Caco-2 (cell line): ENCODE measurements at regions not wholly inside any gene's neighbourhood (a gene's known extent, or its start where the extent isn't known, plus 50 kb on each side); places are given as distances from the start of the nearest gene placed in this dataset.

ENCODE experiments used
- BruUV-seq: library from RNA; stranded (reverse); fragments of 400-500 nt; replicated peaks from 2 replicates; lab custom pipeline; 2021; lab: Mats Ljungman, UMichigan
- CTCF ChIA-PET: fragments of 300-600 bp; sonication (Branson Sonifier 250); formaldehyde crosslinking; loops from one replicate; lab custom pipeline; 2022; ENCODE audit warnings: antibody characterized with exemption; lab: Charles Lee
- POLR2A ChIA-PET: fragments of 300-600 bp; sonication (Branson Sonifier 250); formaldehyde crosslinking; loops from one replicate; lab custom pipeline; 2022; ENCODE audit warnings: antibody characterized with exemption; lab: Charles Lee
- DNase-seq, 2 experiments: peaks; one replicate each; pipeline versions ENCODE4 v3.0.0 to v3.0.0-alpha.2; 2020 to 2022
- H3K27me3 ChIP-seq: replicated peaks from 2 replicates; pipeline ENCODE4 v1.6.0; 2011; ENCODE audit warnings: low read length; ENCODE audit not compliant: control insufficient read depth, insufficient read depth
- H3K36me3 ChIP-seq: 2 replicates; pipeline ENCODE4 v1.5.1; 2011; ENCODE audit warnings: low read length; ENCODE audit not compliant: control insufficient read depth, insufficient read depth
- H3K4me1 ChIP-seq: fragments of 250-450 bp; sonication (Bioruptor Pico); 2 replicates; pipeline ENCODE4 v1.5.1; 2020; ENCODE audit warnings: mild to moderate bottlenecking
- H3K4me3 ChIP-seq: 2 replicates; pipeline ENCODE4 v1.5.1; 2011; ENCODE audit warnings: low read depth, mild to moderate bottlenecking, control low read depth, low read length
- H3K9me3 ChIP-seq: fragments of 250-450 bp; sonication (Bioruptor Pico); 2 replicates; pipeline ENCODE4 v1.5.1; 2020; ENCODE audit warnings: mild to moderate bottlenecking, moderate library complexity
- H3K27ac Mint-ChIP-seq: one replicate; pipeline ENCODE4 v1.8.0; 2022; ENCODE audit warnings: mixed read lengths; ENCODE audit not compliant: unreplicated experiment
- H3K27me3 Mint-ChIP-seq: one replicate; pipeline ENCODE4 v1.8.0; 2022; ENCODE audit warnings: mixed read lengths; ENCODE audit not compliant: insufficient read depth, unreplicated experiment
- H3K36me3 Mint-ChIP-seq: one replicate; pipeline ENCODE4 v1.8.0; 2022; ENCODE audit warnings: mild to moderate bottlenecking, mixed read lengths; ENCODE audit not compliant: insufficient read depth, unreplicated experiment
- H3K4me1 Mint-ChIP-seq: one replicate; pipeline ENCODE4 v1.8.0; 2022; ENCODE audit warnings: low read depth, mixed read lengths; ENCODE audit not compliant: unreplicated experiment
- H3K4me3 Mint-ChIP-seq: one replicate; pipeline ENCODE4 v1.8.0; 2022; ENCODE audit warnings: mild to moderate bottlenecking, moderate library complexity, mixed read lengths; ENCODE audit not compliant: unreplicated experiment
- H3K9me3 Mint-ChIP-seq: one replicate; pipeline ENCODE4 v1.8.0; 2022; ENCODE audit warnings: mixed read lengths; ENCODE audit not compliant: unreplicated experiment
- intact Hi-C: fragments of 100-400 bp; cut with micrococcal nuclease; formaldehyde crosslinking; loops from one replicate; pipeline ENCODE4 v1.10.0; 2022; ENCODE audit not compliant: unreplicated experiment
- TF ChIP-seq, protein P1 (sequence below), 2 experiments: fragments of 200-600 bp in 1 of 2; IDR thresholded peaks; 1 replicate in 1 of 2; 2 replicates in 1 of 2; pipeline versions ENCODE4 v1.5.1 to v1.8.0; 2011 to 2022; ENCODE audit warnings: antibody characterized with exemption in 1 of 2, control low read depth in 1 of 2, inconsistent platforms in 1 of 2, low read depth in 1 of 2, low read length in 1 of 2, mild to moderate bottlenecking in 1 of 2, moderate library complexity in 1 of 2; ENCODE audit not compliant: insufficient read depth in 1 of 2, severe bottlenecking in 1 of 2, unreplicated experiment in 1 of 2

DNA sequence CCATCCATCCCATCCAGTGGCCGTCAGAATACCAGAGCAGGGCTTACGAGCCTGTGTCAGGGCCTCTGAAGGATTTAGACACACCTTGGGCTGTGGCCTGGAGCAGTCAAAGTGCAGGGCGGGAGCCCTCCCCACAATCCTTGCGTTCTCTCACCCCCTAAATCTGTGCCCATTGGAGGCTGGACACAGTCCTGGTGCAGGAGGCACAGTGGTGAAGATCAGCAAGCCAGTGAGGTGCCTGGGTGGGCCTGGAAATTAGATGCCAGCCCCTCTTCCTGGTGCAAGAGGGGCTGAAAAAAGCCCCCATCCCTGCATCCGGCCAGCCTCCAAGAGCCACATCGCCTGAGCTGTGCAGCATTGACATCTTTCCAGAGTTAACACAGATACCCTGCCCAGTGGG, 1045.8 kb downstream of the TBC1D22A start:
- TF ChIP-seq, protein P1, sequence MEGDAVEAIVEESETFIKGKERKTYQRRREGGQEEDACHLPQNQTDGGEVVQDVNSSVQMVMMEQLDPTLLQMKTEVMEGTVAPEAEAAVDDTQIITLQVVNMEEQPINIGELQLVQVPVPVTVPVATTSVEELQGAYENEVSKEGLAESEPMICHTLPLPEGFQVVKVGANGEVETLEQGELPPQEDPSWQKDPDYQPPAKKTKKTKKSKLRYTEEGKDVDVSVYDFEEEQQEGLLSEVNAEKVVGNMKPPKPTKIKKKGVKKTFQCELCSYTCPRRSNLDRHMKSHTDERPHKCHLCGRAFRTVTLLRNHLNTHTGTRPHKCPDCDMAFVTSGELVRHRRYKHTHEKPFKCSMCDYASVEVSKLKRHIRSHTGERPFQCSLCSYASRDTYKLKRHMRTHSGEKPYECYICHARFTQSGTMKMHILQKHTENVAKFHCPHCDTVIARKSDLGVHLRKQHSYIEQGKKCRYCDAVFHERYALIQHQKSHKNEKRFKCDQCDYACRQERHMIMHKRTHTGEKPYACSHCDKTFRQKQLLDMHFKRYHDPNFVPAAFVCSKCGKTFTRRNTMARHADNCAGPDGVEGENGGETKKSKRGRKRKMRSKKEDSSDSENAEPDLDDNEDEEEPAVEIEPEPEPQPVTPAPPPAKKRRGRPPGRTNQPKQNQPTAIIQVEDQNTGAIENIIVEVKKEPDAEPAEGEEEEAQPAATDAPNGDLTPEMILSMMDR (IDR thresholded peaks at IDR 0.05; ENCODE audit: insufficient read depth in 1 of 2, low read depth in 1 of 2, low read length in 1 of 2, severe bottlenecking in 1 of 2, unreplicated experiment in 1 of 2), result no peak
- no peak for DNase-seq
- Histone ChIP-seq H3K4me1 (no peaks in the 10 kb centered on the region), H3K27me3 (no peaks in the 10 kb centered on the region), H3K36me3 (no peaks in the 10 kb centered on the region), H3K4me3 (no peak overlapping the region), H3K9me3 (no peaks in the 10 kb centered on the region)
- ChIA-PET POLR2A (no interaction called here), CTCF (interaction anchor here (0.6 kb wide), 1 partner anchor 1100 kb away, joined by 4 read pairs; no protein-coding TSS in a partner anchor)
- intact Hi-C loops, result no loop called here
- Mint-ChIP-seq H3K9me3 (peaks cover 11% of the 10 kb centered on the region), H3K36me3 (no peaks in the 10 kb centered on the region), H3K27me3 (no peaks in the 10 kb centered on the region), H3K4me3 (no peak overlapping the region), H3K4me1 (no peaks in the 10 kb centered on the region), H3K27ac (no peak overlapping the region)
- BruUV-seq, result no TSS peak

GRCh38 chr22:47807506-47807905, 1045.1 kb downstream of the TBC1D22A start:
- H3K4me1 Mint-ChIP-seq, result no peaks in the 10 kb centered on the region
- ChIA-PET CTCF (interaction anchor here (0.6 kb wide), 1 partner anchor 1099 kb away, joined by 4 read pairs; no protein-coding TSS in a partner anchor), POLR2A (no interaction called here)
- no peak for DNase-seq
- H3K4me3 Mint-ChIP-seq, result no peak overlapping the region
- no peaks in the 10 kb centered on the region for H3K36me3 Mint-ChIP-seq
- intact Hi-C loops, result no loop called here
- no peaks in the 10 kb centered on the region for H3K27me3 ChIP-seq
- H3K4me3 ChIP-seq, result no peak overlapping the region
- H3K27ac Mint-ChIP-seq, result no peak overlapping the region
- no TSS peak for BruUV-seq
- H3K36me3 ChIP-seq, result no peaks in the 10 kb centered on the region
- H3K27me3 Mint-ChIP-seq, result no peaks in the 10 kb centered on the region
- no peaks in the 10 kb centered on the region for H3K4me1 ChIP-seq
- peaks cover 11% of the 10 kb centered on the region for H3K9me3 Mint-ChIP-seq
- TF ChIP-seq, protein P1 (IDR thresholded peaks at IDR 0.05; ENCODE audit: insufficient read depth in 1 of 2, low read depth in 1 of 2, low read length in 1 of 2, severe bottlenecking in 1 of 2, unreplicated experiment in 1 of 2), result no peak
- H3K9me3 ChIP-seq, result no peaks in the 10 kb centered on the region

- no peaks in the 10 kb centered on the region for H3K27me3 Mint-ChIP-seq
- Histone ChIP-seq H3K36me3 (no peaks in the 10 kb centered on the region), H3K4me1 (no peaks in the 10 kb centered on the region), H3K4me3 (no peak overlapping the region), H3K27me3 (no peaks in the 10 kb centered on the region), H3K9me3 (no peaks in the 10 kb centered on the region)
- H3K4me3 Mint-ChIP-seq, result no peak overlapping the region
- no peak for DNase-seq
- H3K4me1 Mint-ChIP-seq, result no peaks in the 10 kb centered on the region
- intact Hi-C loops, result no loop called here
- TF ChIP-seq, protein P1 (IDR thresholded peaks at IDR 0.05; ENCODE audit: insufficient read depth in 1 of 2, low read depth in 1 of 2, low read length in 1 of 2, severe bottlenecking in 1 of 2, unreplicated experiment in 1 of 2), result no peak
- CTCF ChIA-PET, result no interaction called here
- no TSS peak for BruUV-seq
- H3K36me3 Mint-ChIP-seq, result no peaks in the 10 kb centered on the region
- POLR2A ChIA-PET, result no interaction called here
- no peak overlapping the region for H3K27ac Mint-ChIP-seq
- H3K9me3 Mint-ChIP-seq, result peaks cover 11% of the 10 kb centered on the region
Observed at GRCh38 chr22:47806894-47807293, 1044.4 kb downstream of the TBC1D22A start.
